ENCODE measurements at regions not wholly inside any gene's neighbourhood (a gene's known extent, or its start where the extent isn't known, plus 50 kb on each side); places are given as distances from the start of the nearest gene placed in this dataset.
"Not testable (repeated sequence)": the region's sequence is repeated elsewhere in the genome, so short reads cannot be mapped to it uniquely, and the experiment has no call there.

DNA sequence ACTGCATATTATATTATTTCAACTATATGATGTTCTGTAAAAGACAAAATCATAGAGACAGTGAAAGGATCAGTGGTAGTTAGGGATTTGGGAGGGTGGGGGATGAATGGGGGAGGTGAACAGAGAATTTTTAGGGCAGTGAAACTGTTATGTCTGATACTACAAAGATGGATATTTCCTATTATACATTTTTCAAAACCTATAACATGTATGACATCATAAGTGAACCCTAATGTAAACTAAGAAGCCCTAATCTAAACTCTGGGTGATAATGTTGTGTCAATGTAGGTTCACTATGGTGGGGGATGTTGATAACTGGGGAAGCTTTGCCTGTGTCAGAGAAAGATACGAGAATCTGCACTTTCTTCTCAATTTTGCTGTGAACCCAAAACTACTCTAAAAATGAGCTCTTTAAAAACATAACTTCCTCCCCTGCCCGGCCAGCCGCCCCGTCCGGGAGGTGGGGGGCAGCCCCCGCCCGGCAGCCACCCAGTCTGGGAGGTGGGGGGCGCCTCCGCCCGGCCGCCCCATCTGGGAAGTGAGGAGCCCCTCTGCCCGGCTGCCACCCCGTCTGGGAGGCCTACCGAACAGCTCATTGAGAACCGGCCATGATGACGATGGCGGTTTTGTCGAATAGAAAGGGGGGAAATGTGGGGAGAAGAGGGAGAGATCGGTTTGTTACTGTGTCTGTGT lies 234.4 kb downstream of the RPIA start:
- DNase-seq (ENCODE audit: low read depth): no peak

DNA sequence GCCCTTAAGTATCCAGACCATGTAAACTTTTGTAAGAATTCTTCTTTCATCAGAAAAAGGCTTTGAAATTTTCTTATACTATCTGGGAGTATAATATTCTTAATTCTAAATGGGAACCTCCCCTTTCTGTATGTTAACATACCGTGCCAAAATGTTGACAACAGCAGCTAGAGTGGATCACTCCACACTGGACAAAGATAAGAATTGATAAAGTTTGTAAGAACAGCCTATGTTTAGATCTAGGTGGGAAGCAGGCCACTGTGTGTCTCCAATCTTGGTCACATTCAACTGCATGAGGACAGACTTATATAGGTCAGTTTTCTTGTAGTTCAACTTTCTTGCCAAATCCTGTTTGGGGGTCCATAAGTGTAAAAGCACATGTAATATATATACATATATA lies 235.7 kb downstream of the RPIA start:
- no peak for DNase-seq (ENCODE audit: low read depth)

DNA sequence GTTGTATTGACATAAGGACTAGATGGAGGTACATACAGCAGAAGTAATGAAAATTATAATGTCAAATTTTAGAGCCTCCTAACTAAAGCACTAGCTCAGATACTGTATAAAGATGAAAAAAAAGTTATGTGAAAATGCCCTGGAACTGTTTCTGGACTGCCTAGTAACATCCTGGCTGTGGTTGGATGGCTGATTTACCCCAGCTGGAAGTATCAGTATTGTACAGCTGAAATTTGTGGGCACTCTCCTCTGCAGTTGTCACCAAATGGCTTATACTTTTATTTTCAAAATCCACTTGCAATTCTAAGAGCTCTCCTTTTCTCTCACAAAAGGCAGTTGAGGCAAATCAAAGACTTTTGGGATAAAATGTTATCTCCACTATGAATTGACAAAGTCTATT lies 239.2 kb downstream of the RPIA start:
- no peak for DNase-seq (ENCODE audit: low read depth)

DNA sequence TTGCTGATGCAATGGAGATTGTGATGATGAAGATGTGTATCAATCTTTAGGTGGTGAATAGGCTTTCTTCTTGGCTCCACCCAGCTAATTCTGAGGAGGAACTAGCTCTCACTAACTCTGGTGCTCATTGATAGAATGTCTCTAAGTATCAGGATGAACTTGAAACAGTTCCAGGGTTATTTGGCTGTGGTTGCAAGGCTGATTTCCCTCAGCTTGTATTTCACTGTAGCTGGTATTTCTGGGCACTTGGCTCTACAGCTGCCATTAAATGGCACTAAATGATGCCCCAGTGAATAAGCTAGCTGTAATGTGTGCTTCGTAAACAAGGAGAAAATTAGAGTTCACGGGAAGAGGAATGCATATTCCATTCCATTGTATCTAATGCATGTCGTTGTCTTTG lies 241.2 kb downstream of the RPIA start:
- no peak for DNase-seq (ENCODE audit: low read depth)

DNA sequence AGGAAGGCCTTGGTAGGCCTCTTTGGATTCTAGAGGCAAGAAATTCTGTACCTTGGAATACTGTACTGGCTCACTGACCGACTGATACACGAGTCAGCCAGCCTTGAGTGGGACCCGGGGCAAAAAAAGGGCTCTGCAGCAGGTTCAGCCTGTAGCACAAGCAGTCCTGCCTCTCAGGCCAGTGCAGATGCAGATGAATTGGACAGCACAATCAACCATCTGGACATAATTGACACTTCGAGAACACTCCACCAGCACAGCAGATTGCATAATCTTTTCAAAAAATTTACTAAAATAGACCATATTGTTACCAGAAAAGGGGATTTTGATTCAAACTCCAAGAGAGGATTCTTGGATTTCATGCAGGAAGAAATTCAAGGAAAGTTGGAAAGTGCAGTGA lies 241.6 kb downstream of the RPIA start:
- DNase-seq (ENCODE audit: low read depth): no peak

DNA sequence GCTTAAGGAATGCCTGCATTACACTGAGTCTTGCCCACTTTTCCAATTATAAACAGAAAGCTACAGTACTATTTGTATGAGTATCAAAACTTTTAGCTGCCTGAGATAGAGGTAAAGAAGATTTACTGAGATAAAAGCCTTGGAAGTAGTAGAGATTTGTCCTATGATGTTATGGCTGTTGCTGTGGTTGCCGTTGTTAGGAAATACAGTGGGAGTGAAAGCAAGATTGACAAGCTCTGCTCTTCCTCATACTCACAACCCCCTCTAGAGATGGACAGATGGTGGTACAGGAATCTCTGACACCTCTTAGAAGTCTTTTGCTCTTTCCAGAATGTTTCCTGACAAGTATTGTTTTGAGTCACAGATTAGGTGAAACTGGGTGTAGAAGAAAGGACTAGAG lies 242.5 kb downstream of the RPIA start:
- no peak for DNase-seq (ENCODE audit: low read depth)

DNA sequence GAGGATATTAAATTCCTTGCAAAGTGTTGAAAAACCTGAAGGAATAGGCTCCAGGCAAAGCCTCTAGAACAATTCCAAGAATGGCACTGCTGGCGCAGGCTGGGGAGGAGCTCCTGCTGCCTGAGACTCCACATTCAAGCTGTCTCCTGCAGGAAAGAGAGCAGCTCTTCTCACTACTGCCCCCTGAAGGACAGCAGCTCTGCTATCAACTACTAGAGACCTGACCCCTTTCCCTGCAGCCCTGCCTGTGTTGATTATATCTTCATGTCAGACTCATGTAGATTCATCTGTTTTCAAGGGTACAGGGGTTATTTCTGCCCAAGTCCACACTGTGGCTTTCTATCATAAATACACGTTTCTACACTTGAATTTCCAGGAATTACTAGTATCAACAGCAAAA lies 249.7 kb downstream of the RPIA start:
- not testable (repeated sequence) for DNase-seq (ENCODE audit: low read depth)

DNA sequence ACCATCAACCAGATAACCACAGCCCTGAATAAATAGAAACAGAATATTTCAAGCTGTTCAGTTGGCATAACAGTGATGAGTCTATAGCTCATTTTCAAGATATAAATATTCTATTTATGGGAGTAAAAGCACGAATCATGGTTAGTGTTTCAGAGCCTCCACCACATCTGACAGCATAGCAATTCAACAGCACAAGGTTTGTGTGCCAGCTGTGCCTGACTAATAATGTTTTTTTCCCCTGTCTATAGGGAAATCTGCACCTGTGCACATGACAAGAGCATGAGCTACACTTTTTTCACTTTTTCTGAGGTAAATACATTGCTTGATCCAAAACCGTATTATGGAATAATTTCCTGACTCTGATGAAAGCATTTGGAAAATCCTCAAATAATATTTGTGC lies 251.3 kb downstream of the RPIA start:
- no peak for DNase-seq (ENCODE audit: low read depth)

DNA sequence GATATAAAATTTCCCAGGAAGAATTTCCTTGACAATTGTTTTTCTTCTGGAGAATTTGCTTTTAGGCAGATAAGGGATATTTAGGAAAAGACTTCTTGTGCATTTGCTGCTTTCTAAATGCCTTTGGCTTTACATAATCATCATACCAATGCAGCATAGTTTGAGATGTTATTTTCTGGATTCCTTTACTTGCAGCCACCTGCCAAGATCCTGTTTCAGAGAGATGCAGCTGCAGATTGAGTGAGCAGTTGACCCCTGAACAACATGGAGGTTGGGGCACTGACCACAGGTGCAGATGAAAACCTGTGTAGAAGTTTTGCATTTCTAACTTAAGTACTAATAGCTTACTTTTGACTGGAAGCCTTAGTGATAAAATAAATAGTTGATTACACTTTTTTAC lies 257.9 kb downstream of the RPIA start:
- no peak for DNase-seq (ENCODE audit: low read depth)

DNA sequence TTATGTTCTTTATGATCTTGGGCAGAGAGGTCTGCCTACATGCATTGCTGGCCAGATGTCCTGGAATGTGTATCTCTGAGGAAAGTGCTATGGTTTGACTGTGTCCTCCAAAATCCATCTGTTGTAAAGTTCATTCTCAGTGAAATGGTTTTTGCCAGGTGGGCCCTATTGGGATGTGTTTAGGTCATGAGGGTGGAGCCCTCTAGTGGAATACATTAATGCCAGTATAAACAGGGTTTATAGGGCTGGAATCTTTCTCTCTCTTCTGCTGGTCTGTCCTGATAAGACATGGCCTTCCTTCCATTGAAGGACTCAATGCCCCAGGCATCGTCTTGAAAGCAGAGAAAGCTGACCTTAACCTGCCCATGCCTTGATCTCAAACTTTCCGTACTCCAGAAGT lies 258.5 kb downstream of the RPIA start:
- DNase-seq (ENCODE audit: low read depth): no peak

DNA sequence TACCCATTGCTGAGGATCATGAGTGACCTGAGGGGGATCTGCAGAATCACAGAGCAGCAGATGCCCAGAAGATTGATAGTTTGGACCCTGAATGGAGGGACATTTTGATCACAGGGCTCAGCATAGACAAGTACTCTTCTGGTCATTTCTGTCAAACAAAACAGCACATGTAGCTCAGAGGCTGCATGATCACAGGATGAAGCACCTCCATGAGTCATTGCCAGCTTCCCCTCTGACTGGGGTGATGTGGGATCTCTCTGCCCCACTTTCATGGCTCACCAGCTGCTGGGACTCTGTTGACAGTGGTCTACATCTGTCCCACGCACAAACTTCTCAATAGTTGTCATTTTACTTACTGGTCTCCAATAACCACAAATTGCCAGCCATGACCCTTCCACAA lies 264.1 kb downstream of the RPIA start:
- no peak for DNase-seq (ENCODE audit: low read depth)

DNA sequence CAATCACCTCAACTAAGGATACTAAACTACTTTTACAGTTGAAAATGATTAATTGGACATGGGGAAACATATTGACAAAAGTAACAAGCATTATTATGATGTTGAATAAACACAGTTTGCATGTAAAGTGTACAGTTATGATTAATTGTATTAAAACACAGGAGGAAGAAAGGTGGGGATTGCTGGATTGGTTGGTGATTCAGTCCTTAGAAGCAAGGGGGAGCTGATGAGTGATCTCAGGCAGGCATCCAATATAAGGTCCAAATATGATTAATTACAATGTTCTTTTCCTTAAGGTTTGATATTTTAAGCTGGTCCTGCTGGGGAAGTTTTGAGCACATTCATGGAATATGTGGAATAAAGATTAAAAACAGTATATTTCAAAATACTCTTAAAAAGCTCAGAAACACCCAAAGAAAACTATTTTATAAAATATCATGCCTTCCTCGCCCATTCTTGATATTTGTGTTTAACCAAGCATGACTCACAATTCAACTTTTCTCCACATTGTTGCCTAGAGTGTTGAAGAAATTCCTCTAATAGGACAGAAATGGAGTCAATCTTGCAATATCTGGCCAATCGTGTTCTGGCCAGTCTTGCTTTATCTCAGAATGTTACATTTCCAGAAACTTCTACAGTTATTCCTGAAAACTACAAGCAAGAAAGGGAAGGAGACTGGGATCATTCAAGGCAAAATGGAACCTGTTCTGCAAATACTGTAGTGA lies 268.2 kb downstream of the RPIA start:
- DNase-seq (ENCODE audit: low read depth): no peak

DNA sequence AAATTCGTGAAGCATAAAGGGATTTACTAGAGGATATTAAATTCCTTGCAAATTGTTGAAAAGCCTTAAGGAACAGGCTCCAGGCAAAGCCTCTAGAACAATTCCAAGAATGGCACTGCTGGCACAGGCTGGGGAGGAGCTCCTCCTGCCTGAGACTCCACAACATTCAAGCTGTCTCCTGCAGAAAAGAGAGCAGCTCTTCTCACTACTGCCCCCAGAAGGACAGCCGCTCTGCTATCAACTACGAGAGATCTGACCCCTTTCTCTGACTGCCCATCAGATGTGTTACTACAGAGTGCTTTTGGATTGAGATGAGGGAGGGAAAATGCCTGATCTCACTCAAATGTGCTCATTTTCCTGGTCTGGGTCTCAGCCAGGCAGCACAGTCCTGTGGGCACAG lies 269.9 kb downstream of the RPIA start:
- not testable (repeated sequence) for DNase-seq (ENCODE audit: low read depth)

DNA sequence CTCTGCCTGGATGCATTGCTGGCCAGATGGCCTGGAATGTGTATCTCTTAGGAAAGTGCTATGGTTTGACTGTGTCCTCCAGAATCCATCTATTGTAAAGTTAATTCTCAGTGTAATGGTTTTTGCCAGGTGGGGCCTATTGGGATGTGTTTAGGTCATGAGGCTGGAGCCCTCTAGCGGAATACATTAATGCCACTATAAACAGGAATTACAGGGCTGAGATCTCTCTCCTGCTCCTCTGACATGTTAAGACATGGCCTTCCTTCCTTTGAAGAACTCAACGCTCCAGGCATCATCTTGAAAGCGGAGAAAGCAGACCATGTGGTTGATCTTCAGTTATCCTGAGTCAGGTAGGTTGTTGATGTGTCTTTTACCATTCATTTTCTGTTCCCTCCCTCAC lies 276.4 kb downstream of the RPIA start:
- DNase-seq (ENCODE audit: low read depth): no peak

DNA sequence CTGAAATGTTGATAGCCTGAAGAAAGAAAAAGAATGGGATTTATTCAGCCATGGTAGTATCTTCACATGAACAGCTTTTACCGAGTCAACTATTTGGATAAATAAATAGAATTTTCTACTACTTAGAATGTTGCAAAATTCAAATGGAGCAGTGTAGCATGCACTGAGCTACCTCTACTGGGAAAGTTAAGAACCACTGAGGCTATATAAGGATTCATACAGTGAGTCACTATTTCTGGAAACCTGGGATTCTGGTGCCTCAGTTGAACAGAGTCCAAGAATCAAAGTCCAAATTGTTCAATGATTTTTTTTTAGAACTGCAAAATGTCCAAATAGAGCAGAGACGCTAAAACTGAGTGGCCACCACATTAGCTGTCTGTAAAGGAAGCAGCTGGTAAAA lies 286.5 kb downstream of the RPIA start:
- not testable (repeated sequence) for DNase-seq (ENCODE audit: low read depth)

DNA sequence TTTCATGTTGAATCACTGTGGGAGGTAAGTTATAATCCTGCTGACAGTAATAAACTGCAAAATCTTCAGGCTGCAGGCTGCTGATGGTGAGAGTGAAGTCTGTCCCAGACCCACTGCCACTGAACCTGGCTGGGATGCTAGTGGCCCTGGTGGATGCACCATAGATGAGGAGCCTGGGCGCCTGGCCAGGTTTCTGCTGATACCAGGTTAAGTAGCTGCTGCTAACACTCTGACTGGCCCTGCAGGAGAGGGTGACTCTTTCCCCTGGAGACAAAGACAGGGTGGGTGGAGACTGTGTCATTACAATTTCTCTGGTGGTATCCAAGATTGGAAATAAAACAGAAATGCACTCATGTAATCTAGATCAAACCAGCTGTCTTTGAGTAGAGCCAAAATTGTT lies 287.0 kb downstream of the RPIA start:
- DNase-seq (ENCODE audit: low read depth): not testable (repeated sequence)

DNA sequence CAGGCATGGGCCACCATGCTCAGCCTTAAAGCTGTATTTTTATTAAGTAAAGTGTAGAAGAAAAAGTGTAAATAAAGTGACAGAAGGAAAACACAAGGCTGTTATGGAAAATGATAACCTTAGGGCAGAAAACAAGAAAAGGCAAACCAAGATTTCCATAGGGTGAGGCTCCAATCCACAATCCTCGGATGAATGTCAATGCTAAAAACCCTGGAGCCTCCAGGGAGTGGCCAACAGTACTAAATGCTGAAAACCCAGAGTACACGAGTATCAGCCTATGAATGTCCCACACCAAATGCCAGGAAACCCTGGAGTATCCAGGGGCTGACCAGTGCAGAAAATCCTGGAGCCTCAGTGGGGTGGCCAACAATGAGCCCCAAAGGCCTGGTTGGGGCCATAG lies 292.6 kb downstream of the RPIA start:
- not testable (repeated sequence) for DNase-seq (ENCODE audit: low read depth)

DNA sequence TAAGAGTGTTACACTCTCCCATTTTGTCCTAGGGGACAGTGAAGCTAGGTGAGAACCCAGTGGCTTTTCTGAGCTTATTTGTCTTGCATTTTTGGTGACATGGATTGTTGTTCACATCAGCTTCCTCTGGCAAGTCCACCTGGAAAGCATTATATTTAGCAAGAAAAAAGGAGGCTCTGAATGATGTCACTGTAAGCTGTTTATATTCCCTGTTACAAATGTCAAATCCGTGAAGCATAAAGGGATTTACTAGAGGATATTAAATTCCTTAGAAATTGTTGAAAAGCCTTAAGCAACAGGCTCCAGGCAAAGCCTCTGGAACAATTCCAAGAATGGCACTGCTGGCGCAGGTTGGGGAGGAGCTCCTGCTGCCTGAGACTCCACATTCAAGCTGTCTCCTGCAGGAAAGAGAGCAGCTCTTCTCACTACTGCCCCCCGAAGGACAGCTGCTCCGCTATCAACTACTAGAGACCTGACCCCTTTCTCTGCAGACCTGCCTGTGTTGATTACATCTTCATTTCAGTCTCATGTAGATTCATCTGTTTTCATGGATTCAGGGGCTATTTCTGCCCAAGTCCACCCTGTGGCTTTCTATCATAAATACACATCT lies 295.4 kb downstream of the RPIA start:
- DNase-seq (ENCODE audit: low read depth): not testable (repeated sequence)

DNA sequence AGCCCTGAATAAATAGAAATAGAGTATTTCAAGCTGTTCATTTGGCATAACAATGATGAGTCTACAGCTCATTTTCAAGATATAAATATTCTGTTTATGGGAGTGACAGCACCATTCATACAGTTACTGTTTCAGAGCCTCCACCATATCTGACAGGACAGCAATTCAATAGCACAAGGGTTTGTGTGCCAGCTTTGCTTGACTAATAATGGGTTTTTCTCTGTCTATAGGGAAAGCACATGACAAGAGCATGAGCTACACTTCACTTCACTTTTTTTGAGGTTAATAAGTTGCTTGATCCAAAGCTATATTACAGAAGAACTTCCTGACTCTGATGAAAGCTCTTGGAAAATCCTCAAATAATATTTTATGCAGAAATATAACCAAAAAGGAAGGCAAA lies 297.1 kb downstream of the RPIA start:
- DNase-seq (ENCODE audit: low read depth): not testable (repeated sequence)

DNA sequence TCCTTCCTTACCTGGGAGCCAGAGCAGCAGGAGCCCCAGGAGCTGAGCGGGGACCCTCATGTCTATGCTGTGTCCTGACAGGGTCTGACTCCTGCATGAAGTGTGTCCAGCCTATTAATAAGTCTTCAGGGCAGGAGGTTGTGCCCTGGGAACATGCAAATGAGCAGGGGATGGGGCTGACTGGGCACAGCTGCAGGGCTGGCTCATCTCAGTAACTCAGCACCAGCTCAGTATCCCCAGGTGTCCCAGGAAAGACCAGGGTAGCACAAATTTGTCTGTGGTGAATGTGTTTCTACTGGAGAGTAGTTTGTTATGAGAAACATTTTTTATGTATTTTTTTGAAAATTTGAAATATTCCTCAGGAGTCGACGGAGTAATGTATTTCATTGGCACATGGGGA lies 301.3 kb downstream of the RPIA start:
- DNase-seq (ENCODE audit: low read depth): not testable (repeated sequence)

DNA sequence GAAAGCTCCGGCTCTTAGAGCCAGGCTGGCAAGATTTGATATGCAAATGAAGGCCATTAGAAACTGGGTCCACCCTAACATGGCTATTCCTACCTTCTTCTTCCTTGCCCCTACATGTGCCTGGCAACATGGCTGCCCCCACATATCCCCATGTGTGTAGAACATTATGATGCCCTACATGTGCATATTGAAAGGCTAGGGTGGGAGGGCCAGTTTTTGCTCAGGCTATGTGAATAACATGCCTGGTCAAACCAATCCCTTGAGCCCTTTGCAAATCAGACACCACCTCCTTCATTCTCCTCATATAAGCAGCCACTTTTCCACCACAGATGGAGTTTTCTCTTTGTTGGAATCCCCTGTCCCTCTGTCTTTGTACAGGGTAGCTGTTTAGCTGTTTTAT lies 303.4 kb downstream of the RPIA start:
- DNase-seq (ENCODE audit: low read depth): not testable (repeated sequence)

DNA sequence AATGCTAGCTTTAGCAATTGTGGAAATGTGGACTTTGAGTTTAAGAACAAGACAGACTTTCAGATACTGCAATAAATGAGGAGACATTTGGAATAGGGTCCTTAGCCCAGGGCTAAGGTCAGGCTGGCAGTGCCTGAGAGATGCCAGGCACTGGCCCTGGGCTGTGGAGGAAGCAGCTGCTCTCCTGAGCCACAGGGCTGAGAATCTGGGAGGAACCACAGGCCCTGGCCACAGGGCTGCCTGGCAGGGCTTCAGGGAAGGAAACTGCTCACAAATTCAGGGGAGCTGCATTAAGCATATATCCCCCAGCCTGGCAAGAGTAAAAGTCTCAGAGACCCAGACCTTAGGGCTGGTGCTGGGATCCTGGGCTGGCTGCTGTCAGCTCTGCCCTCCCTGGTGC lies 305.1 kb downstream of the RPIA start:
- not testable (repeated sequence) for DNase-seq (ENCODE audit: low read depth)

DNA sequence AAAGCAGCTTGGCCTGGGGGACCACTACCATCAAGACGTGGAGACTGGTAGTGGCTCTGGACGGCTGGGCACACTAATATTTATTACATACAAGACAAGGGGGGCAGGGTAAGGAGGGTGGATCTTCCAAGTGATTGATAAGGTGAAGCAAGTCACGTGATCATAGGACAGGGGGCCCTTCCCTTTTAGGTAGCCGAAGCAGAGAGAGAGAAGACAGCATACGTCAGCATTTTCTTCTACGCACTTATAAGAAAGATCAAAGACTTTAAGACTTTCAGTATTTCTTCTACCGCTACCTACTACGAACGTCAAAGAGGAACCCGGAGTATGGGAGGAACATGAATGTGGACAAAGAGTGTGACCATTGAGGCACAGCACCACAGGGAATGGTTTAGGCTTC lies 307.9 kb downstream of the RPIA start:
- DNase-seq (ENCODE audit: low read depth): no peak

DNA sequence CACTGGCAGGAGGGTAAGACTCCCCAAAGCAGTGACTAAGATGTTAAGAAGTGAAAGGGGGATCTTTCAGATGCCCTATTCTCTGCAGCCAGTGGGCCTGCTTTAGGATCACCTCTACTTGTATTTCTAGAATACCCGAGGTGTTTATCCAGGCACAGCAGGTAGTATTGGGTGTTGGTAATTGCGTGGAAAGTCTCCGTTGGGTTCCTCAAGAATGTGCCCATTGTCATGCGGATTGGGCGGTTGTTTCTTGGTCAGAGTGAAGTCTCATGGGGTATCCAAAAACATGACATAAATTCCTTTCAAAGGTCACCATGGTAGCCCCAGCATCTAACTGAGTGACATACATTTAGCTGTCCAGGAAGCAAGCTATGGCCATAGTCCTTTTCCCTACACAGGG lies 308.8 kb downstream of the RPIA start:
- no peak for DNase-seq (ENCODE audit: low read depth)

Measured in non-pigmented ciliary epithelial cell (primary cell).